PFSK-1 (cell line): ENCODE measurements at regions not wholly inside any gene's neighbourhood (a gene's known extent, or its start where the extent isn't known, plus 50 kb on each side); places are given as distances from the start of the nearest gene placed in this dataset.

Experiments
- FOXP2 ChIP-seq: optimal IDR thresholded peaks from 2 replicates; pipeline ENCODE3; 2011; ENCODE audit warnings: borderline replicate concordance, control low read depth, inconsistent platforms; ENCODE audit not compliant: insufficient read depth; ENCODE audit errors: extremely low read length, extremely low read depth
- POLR2AphosphoS5 ChIP-seq: IDR thresholded peaks from 2 replicates; pipeline ENCODE4 v1.6.1; 2012; ENCODE audit warnings: low read depth, mild to moderate bottlenecking, control low read depth, low read length, moderate library complexity
- SIN3A ChIP-seq: IDR thresholded peaks from 2 replicates; pipeline ENCODE4 v1.6.1; 2012; ENCODE audit warnings: mild to moderate bottlenecking, low read length, moderate library complexity, borderline replicate concordance; ENCODE audit not compliant: insufficient read depth
- TAF1 ChIP-seq: IDR thresholded peaks from 2 replicates; pipeline ENCODE4 v1.6.1; 2012; ENCODE audit warnings: low read length, control low read depth, borderline replicate concordance; ENCODE audit not compliant: insufficient read depth
- TF ChIP-seq, protein P1 (sequence below), 2 experiments: IDR thresholded peaks; 2 replicates each; pipeline versions ENCODE4 v1.6.1 to v1.8.0; 2011 to 2012; ENCODE audit warnings: low read depth in 2 of 2, low read length in 2 of 2, control low read depth in 1 of 2, inconsistent platforms in 1 of 2, mild to moderate bottlenecking in 1 of 2, moderate library complexity in 1 of 2; ENCODE audit not compliant: insufficient read depth in 1 of 2

DNA sequence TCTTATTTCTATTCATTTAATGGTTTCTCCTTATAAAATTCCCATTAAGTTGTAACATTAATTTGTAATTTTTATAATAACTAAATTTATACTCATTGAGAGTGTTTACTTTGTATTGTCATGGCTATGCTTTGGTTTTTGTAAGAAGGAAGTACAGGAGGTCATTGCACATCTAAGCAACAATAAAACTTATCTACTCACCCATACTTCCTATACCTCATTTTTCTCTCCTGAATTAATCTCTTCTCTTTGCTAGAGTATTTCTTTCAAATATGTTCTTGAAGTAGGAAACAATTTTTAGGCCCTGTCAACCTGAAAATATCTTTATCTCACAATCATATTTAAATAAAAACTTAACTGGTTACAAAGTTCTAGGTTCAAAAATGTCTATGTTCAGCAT is 95.4 kb upstream of the WDR11 start:
- TF ChIP-seq SIN3A (no peak), FOXP2 (no peak), POLR2AphosphoS5 (no peak), TAF1 (no peak)
- TF ChIP-seq, protein P1, sequence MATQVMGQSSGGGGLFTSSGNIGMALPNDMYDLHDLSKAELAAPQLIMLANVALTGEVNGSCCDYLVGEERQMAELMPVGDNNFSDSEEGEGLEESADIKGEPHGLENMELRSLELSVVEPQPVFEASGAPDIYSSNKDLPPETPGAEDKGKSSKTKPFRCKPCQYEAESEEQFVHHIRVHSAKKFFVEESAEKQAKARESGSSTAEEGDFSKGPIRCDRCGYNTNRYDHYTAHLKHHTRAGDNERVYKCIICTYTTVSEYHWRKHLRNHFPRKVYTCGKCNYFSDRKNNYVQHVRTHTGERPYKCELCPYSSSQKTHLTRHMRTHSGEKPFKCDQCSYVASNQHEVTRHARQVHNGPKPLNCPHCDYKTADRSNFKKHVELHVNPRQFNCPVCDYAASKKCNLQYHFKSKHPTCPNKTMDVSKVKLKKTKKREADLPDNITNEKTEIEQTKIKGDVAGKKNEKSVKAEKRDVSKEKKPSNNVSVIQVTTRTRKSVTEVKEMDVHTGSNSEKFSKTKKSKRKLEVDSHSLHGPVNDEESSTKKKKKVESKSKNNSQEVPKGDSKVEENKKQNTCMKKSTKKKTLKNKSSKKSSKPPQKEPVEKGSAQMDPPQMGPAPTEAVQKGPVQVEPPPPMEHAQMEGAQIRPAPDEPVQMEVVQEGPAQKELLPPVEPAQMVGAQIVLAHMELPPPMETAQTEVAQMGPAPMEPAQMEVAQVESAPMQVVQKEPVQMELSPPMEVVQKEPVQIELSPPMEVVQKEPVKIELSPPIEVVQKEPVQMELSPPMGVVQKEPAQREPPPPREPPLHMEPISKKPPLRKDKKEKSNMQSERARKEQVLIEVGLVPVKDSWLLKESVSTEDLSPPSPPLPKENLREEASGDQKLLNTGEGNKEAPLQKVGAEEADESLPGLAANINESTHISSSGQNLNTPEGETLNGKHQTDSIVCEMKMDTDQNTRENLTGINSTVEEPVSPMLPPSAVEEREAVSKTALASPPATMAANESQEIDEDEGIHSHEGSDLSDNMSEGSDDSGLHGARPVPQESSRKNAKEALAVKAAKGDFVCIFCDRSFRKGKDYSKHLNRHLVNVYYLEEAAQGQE (IDR thresholded peaks at IDR 0.05; ENCODE audit: insufficient read depth in 1 of 2, low read depth in 2 of 2, low read length in 2 of 2), result no peak

DNA sequence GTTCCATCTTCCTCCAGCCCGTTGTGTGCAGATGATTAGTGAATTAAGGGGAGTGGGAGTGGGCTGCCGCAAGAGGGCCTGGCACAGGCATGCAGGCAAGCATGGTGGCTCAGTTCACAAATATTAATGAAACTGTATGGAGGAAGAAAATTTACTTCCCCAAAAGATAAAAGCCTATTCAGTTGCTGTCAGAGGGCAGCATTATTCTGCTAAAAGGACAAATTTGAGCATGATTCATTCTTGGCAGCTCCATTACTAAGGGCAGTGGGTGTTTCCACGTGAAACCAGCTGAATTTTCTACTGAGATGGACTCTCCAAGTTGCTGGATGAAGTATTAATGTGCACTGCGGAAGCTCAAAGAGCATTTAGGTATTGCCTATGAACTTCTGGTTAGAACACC is 90.9 kb upstream of the WDR11 start:
- no peak for TF ChIP-seq TAF1
- TF ChIP-seq SIN3A, result no peak
- TF ChIP-seq POLR2AphosphoS5, result no peak
- TF ChIP-seq, protein P1 (IDR thresholded peaks at IDR 0.05; ENCODE audit: insufficient read depth in 1 of 2, low read depth in 2 of 2, low read length in 2 of 2), result no peak
- TF ChIP-seq FOXP2, result no peak

DNA sequence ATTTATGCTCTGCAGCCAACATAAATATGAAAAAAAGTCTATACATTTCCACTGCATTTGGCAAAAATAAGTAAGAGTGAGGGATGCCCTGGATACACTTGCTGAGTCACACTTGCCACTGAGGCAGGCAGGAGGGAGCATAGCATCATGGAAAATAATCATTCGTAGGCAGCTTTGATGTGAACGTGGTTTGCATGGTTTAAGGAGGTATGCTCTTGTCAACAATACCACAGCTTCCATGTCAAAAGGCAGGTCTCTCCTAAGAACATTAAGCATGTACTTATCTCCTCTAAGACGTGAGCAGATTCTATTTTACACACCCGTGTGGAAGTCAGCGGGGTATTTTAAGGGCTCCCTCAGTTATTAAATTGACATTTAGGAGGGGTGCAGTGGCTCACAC is 89.2 kb upstream of the WDR11 start:
- TF ChIP-seq, protein P1 (IDR thresholded peaks at IDR 0.05; ENCODE audit: insufficient read depth in 1 of 2, low read depth in 2 of 2, low read length in 2 of 2), result no peak
- TF ChIP-seq POLR2AphosphoS5, result no peak
- TF ChIP-seq TAF1, result no peak
- TF ChIP-seq SIN3A, result no peak
- no peak for TF ChIP-seq FOXP2

DNA sequence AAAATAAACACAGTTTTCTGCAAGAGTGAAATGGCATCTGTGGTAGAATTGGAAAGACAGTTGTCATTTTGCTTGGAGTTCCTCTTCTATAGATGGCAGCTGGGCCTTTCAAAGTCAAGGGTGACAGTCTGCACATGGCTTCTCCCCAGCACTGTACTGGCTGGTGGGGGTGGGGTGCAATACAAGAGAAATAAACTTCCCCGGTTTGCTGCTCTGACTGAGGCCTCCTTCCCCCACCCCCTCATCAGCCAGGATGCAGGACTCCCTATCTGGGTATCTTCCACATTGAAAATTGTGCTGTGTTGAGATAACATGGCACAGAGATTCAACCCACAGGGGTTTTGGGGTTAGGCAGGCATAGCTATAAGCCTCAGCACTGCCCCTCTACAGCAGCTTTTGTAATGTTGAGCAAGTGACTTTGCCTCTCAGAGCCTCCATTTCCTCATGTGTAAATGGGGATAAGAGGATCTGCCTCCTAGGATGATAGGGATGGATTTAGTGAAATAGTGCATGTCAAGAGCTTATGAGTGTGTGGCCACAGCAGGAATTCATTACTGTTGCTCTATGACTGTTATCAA is 85.8 kb upstream of the WDR11 start:
- TF ChIP-seq FOXP2 (no peak), TAF1 (no peak), POLR2AphosphoS5 (no peak), SIN3A (no peak)
- TF ChIP-seq, protein P1 (IDR thresholded peaks at IDR 0.05; ENCODE audit: insufficient read depth in 1 of 2, low read depth in 2 of 2, low read length in 2 of 2), result no peak
